Osteoblast (primary cell): ENCODE measurements at regions not wholly inside any gene's neighbourhood (a gene's known extent, or its start where the extent isn't known, plus 50 kb on each side); places are given as distances from the start of the nearest gene placed in this dataset.

Experiments used
- DNase-seq: peaks from one replicate; pipeline ENCODE4 v3.0.0; 2011; ENCODE audit warnings: low spot score, mixed read lengths; ENCODE audit not compliant: insufficient read length; ENCODE audit errors: missing footprints
- H2AFZ ChIP-seq: 2 replicates; pipeline ENCODE4 v1.6.0; 2011; ENCODE audit warnings: mild to moderate bottlenecking, low read length
- H3K27ac ChIP-seq: 2 replicates; pipeline ENCODE4 v1.5.1; 2011; ENCODE audit warnings: mild to moderate bottlenecking, low read depth, low read length, moderate library complexity
- H3K27me3 ChIP-seq: 2 replicates; pipeline ENCODE4 v1.6.0; 2012; ENCODE audit warnings: mild to moderate bottlenecking, control low read depth, inconsistent platforms, low read length, moderate library complexity; ENCODE audit not compliant: insufficient read depth
- H3K36me3 ChIP-seq: 2 replicates; pipeline ENCODE4 v1.5.1; 2011; ENCODE audit warnings: mild to moderate bottlenecking, low read length, control low read depth, moderate library complexity; ENCODE audit not compliant: insufficient read depth
- H3K4me1 ChIP-seq: 2 replicates; pipeline ENCODE4 v1.5.1; 2011; ENCODE audit warnings: mild to moderate bottlenecking, low read length, control low read depth, moderate library complexity; ENCODE audit not compliant: insufficient read depth
- H3K4me2 ChIP-seq: 2 replicates; pipeline ENCODE4 v1.6.0; 2011; ENCODE audit warnings: mild to moderate bottlenecking, low read length; ENCODE audit not compliant: insufficient read depth
- H3K4me3 ChIP-seq: fragments of 200-600 bp; sonication (generic); 3 replicates; pipeline ENCODE4 v1.5.1; 2012; ENCODE audit warnings: mild to moderate bottlenecking, low read length, inconsistent platforms; ENCODE audit not compliant: insufficient read depth
- H3K79me2 ChIP-seq: 2 replicates; pipeline ENCODE4 v1.6.0; 2012; ENCODE audit warnings: mild to moderate bottlenecking, low read length, control low read depth, inconsistent platforms; ENCODE audit not compliant: insufficient read depth
- H3K9me3 ChIP-seq: 2 replicates; pipeline ENCODE4 v1.5.1; 2011; ENCODE audit warnings: low read depth, low read length, control low read depth
- H4K20me1 ChIP-seq: 2 replicates; pipeline ENCODE4 v1.6.0; 2012; ENCODE audit warnings: mild to moderate bottlenecking, low read length, control low read depth; ENCODE audit not compliant: insufficient read depth
- CTCF ChIP-seq: IDR thresholded peaks from 2 replicates; pipeline ENCODE4 v1.5.1; 2011; ENCODE audit warnings: mild to moderate bottlenecking, low read depth, low read length, moderate library complexity; ENCODE audit errors: extremely low read depth

DNA sequence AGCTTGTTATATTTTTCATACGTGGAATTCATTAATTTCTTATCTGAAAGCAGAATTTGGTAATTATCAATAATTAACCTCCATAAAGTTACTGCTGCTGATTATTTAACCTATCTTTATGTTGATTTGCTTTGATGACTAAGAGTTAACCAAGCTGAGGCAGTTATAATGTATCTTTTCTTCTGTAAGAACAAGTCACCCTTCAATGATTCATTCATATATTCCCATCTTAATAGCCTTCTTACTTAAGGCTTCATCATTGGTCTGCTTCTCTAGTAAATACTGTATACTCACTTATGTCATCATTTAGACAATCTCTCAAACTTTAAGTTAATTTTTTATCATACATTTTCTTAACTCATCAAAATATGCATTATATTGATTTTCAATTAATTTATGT, 592.2 kb downstream of the ANXA1 start:
- no peaks in the 10 kb centered on the region for H3K36me3 ChIP-seq
- H4K20me1 ChIP-seq: no peaks in the 10 kb centered on the region
- no peak overlapping the region for H3K4me2 ChIP-seq
- no peaks in the 10 kb centered on the region for H3K79me2 ChIP-seq
- no peak for TF ChIP-seq CTCF
- no peak overlapping the region for H3K4me3 ChIP-seq
- peaks cover 2% of the 10 kb centered on the region for H3K9me3 ChIP-seq
- H3K27ac ChIP-seq: no peak overlapping the region
- H3K27me3 ChIP-seq: no peaks in the 10 kb centered on the region
- H3K4me1 ChIP-seq: no peaks in the 10 kb centered on the region
- no peak for DNase-seq
- no peak overlapping the region for H2AFZ ChIP-seq

- no peaks in the 10 kb centered on the region for H4K20me1 ChIP-seq
- H3K4me2 ChIP-seq: no peak overlapping the region
- no peaks in the 10 kb centered on the region for H3K36me3 ChIP-seq
- H3K79me2 ChIP-seq: no peaks in the 10 kb centered on the region
- no peak overlapping the region for H2AFZ ChIP-seq
- TF ChIP-seq CTCF: no peak
- no peaks in the 10 kb centered on the region for H3K4me1 ChIP-seq
- peaks cover 2% of the 10 kb centered on the region for H3K9me3 ChIP-seq
- H3K4me3 ChIP-seq: no peak overlapping the region
- no peak for DNase-seq
- no peaks in the 10 kb centered on the region for H3K27me3 ChIP-seq
- no peak overlapping the region for H3K27ac ChIP-seq
Measured at GRCh38 chr9:73745598-73745997, 593.9 kb downstream of the ANXA1 start.

- no peaks in the 10 kb centered on the region for H3K36me3 ChIP-seq
- no peaks in the 10 kb centered on the region for H3K4me1 ChIP-seq
- H2AFZ ChIP-seq: no peak overlapping the region
- no peak for TF ChIP-seq CTCF
- H3K27me3 ChIP-seq: no peaks in the 10 kb centered on the region
- no peaks in the 10 kb centered on the region for H3K9me3 ChIP-seq
- no peak overlapping the region for H3K27ac ChIP-seq
- H3K4me2 ChIP-seq: no peak overlapping the region
- H3K79me2 ChIP-seq: no peaks in the 10 kb centered on the region
- H4K20me1 ChIP-seq: no peaks in the 10 kb centered on the region
- no peak overlapping the region for H3K4me3 ChIP-seq
- no peak for DNase-seq
Measured at GRCh38 chr9:73753171-73753570, 601.5 kb downstream of the ANXA1 start.

DNA sequence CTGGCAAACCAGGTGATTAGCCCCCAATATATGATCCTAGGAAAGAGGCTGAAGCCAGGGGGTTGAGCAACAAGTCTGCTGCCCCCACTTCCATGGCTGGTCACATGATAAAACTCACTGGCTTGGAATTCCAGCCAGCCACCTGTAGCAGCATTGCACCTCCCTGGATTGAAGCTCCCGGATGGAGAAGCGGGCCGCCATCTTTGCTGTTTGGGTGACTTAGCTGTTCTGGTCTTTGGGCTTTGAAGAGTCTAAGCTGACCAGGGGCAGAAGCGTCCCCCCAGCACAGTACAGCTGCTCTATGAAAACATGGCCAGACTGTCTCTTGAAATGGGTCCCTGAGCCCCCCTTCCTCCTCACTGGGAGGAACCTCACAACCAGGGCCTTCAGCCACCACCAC, 610.2 kb downstream of the ANXA1 start:
- no peak overlapping the region for H3K27ac ChIP-seq

More for the DNA sequence above, 610.2 kb downstream of the ANXA1 start:
- Histone ChIP-seq H3K36me3 (no peaks in the 10 kb centered on the region), H3K27me3 (no peaks in the 10 kb centered on the region), H2AFZ (no peak overlapping the region), H3K4me1 (no peaks in the 10 kb centered on the region), H3K9me3 (no peaks in the 10 kb centered on the region), H4K20me1 (no peaks in the 10 kb centered on the region), H3K4me3 (no peak overlapping the region), H3K4me2 (no peak overlapping the region), H3K79me2 (no peaks in the 10 kb centered on the region)
- no peak for TF ChIP-seq CTCF
- no peak for DNase-seq
